Spinal cord (tissue), 9 donors: ENCODE measurements at regions not wholly inside any gene's neighbourhood (a gene's known extent, or its start where the extent isn't known, plus 50 kb on each side); places are given as distances from the start of the nearest gene placed in this dataset.

Experiments used
- DNase-seq, 6 donors: peaks; one replicate each; pipeline versions ENCODE4 v3.0.0 to v3.0.0-alpha.2; 2013 to 2015; ENCODE audit warnings: low spot score in 6 of 6, low read depth in 4 of 6
- H3K27ac ChIP-seq: one replicate; pipeline ENCODE4 v1.5.1; 2013; ENCODE audit warnings: low read depth, low read length, control low read depth
- H3K27me3 ChIP-seq: one replicate; pipeline ENCODE4 v1.6.1; 2013; ENCODE audit warnings: low read length; ENCODE audit not compliant: control insufficient read depth, insufficient read depth
- H3K36me3 ChIP-seq: one replicate; pipeline ENCODE4 v1.6.1; 2013; ENCODE audit warnings: low read length; ENCODE audit not compliant: control insufficient read depth, insufficient read depth
- H3K4me1 ChIP-seq: one replicate; pipeline ENCODE4 v1.6.1; 2013; ENCODE audit warnings: low read length; ENCODE audit not compliant: control insufficient read depth, insufficient read depth
- H3K4me3 ChIP-seq: one replicate; pipeline ENCODE4 v1.5.1; 2013; ENCODE audit warnings: low read depth, low read length, control low read depth
- H3K9me3 ChIP-seq: one replicate; pipeline ENCODE4 v1.6.1; 2013; ENCODE audit warnings: low read length; ENCODE audit not compliant: control insufficient read depth, insufficient read depth
- WGBS: methylation state at CpG from one replicate; pipeline ENCODE4 v1.1.5; 2013; ENCODE audit warnings: missing lambda C conversion rate; ENCODE audit not compliant: insufficient coverage; 5-methylcytosine and 5-hydroxymethylcytosine counted together
- donor health status: healthy.

DNA sequence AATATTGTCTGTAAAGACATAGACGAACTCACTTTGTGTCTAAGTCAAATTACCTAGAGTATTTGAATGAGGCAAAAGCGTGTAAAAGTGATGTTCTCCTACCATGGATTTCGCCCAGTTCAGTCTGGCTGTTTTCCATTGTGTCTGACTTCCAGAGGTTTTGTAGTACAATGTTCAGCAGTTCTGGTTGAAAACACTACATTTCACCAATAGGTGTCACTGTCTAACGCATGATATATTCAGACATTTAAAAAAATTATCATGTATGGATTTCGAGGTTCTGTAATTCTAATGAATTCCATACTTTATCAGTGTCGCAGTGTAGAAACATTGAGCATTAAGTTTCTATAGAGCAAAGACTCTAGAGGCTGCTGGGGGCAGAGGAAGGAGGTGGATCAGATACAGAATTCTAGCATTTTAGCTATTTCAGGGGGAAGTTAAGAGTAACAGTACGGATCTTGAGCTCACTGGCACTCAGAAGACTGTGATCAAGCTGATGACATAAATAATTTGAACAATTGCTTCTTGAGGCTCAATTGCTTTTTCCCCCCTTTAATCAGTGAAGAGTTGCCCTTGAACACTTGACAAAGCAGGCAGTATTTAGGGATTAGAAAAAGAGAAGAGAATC is 196.9 kb upstream of the RHOBTB1 start:
- Histone ChIP-seq H3K4me3 (no peak overlapping the region), H3K27me3 (no peaks in the 10 kb centered on the region), H3K27ac (no peak overlapping the region), H3K9me3 (no peaks in the 10 kb centered on the region), H3K36me3 (no peaks in the 10 kb centered on the region), H3K4me1 (no peaks in the 10 kb centered on the region)
- 50% methylated on average over 2 of the region's 7 CpGs for WGBS
- peak; percentile 29 to 90 (median 40) for DNase-seq

DNA sequence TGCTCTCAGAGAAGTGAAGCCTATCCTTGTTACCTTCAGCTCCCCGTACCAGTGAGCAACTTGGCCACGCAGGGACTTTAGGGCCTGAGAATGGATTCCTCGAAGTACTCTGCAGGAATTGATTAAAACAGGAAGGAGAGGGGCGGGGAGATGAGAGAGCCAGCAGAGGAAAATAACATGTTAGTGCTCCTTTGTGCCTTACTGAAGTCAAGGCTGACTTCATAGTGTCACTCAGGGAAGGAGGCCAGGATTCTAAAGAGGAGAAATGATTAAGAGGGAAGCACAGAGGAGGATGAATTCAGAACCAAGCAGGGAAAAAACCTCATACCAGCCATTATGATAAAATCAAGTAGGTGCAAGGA is 195.6 kb upstream of the RHOBTB1 start:
- Histone ChIP-seq H3K27ac (no peak overlapping the region), H3K4me3 (no peak overlapping the region), H3K4me1 (no peaks in the 10 kb centered on the region), H3K9me3 (no peaks in the 10 kb centered on the region), H3K27me3 (no peaks in the 10 kb centered on the region), H3K36me3 (no peaks in the 10 kb centered on the region)
- WGBS, result 74% methylated on average over 4 of the region's 4 CpGs
- peak in 2 of 6 donors; percentile 7 to 42 for DNase-seq

DNA sequence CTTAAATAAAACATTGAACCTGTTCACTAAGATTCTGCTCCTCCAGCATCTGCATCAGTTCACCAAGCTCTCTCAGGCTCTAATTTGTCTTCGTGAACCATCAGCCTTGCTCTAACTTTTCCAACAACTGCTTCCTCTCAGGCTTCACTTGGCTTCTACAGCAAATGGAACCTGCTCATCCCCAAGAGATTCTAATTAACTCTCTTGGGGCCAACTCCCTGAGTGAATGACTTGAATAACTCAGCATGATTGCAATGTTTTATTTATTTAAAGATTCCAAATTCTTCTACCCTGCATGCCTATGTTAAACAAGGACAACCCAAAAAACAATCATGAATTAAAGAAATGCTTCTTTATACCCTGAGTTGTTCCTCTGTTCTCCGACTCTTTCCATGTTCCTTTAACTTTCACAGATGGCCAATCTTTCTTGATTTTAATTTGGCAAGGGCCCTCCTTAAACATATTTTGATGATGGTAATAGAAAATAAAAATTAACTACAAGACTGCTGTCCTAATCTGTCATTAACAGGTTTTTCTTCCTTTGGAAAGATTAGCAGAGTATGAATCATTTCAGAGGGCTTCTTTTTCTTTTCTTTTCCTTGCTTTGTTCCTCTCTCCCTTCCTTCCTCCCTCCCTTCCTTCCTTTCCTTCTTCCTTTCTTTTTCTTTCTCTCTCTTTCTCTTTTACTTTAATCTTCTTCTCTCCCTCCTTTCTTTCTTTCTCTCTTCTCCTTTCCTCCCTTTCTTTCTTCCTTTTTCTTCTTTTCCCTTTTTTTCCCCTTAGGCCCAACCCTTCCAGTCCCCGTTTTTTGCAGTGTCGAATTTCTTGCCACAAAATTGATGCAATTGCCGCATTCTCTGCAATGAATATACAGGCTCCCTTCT is 195.0 kb upstream of the RHOBTB1 start:
- Histone ChIP-seq H3K4me1 (no peaks in the 10 kb centered on the region), H3K36me3 (no peaks in the 10 kb centered on the region), H3K27ac (no peak overlapping the region), H3K4me3 (no peak overlapping the region), H3K27me3 (no peaks in the 10 kb centered on the region), H3K9me3 (no peaks in the 10 kb centered on the region)
- WGBS, result 81% methylated on average over 3 of the region's 5 CpGs
- peak in 1 of 6 donors; percentile 29 for DNase-seq

DNA sequence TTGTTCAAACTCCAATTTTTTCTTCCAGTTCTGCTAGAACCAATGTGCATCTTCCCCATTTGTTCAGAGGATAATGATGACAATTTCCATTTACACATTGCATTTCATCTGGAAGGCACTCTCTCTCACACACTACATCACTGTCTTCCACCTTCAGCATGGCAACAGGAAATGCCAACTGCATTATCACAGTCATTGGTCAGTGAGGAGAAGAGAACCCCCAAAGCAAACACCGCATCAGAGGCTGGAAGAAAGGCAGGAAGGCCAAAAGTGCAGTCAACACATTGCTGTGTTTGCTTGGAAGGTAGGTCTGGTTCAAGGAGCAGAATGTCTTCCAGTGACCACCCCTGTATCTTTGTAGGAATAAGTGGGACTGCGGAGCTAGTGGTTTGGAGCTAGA is 192.2 kb upstream of the RHOBTB1 start:
- H3K9me3 ChIP-seq, result no peaks in the 10 kb centered on the region
- WGBS, result 92% methylated on average over 2 of the region's 2 CpGs
- no peaks in the 10 kb centered on the region for H3K36me3 ChIP-seq
- H3K27ac ChIP-seq, result no peak overlapping the region
- H3K4me3 ChIP-seq, result no peak overlapping the region
- no peaks in the 10 kb centered on the region for H3K4me1 ChIP-seq
- DNase-seq, result peak in 1 of 6 donors; percentile 18
- no peaks in the 10 kb centered on the region for H3K27me3 ChIP-seq

DNA sequence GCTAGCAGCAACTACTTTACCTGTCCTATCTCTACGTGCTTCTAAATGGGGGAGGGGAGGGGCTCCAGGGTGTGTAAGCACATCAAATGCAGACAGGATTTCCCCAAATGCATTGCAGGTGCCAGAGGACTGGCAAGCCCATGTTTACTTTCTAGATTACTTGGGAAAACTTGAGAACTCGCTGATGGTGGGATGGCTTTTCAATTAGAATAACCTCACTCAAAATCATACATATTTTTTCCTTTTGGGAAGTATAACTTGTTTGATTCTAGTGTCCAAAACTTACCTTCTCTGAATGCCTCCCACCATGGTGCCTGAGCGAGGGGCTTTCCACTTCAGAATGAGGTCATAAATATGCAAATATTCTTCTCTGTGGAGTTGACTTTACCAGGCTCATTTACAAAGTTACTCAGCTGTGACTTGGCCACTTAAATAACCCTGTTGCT is 191.3 kb upstream of the RHOBTB1 start:
- H3K4me3 ChIP-seq, result no peak overlapping the region
- no peaks in the 10 kb centered on the region for H3K27me3 ChIP-seq
- WGBS, result no CpG with 5 or more reads among the region's 3 CpGs
- H3K9me3 ChIP-seq, result no peaks in the 10 kb centered on the region
- H3K4me1 ChIP-seq, result no peaks in the 10 kb centered on the region
- H3K27ac ChIP-seq, result no peak overlapping the region
- no peaks in the 10 kb centered on the region for H3K36me3 ChIP-seq
- peak in 1 of 6 donors; percentile 37 for DNase-seq

DNA sequence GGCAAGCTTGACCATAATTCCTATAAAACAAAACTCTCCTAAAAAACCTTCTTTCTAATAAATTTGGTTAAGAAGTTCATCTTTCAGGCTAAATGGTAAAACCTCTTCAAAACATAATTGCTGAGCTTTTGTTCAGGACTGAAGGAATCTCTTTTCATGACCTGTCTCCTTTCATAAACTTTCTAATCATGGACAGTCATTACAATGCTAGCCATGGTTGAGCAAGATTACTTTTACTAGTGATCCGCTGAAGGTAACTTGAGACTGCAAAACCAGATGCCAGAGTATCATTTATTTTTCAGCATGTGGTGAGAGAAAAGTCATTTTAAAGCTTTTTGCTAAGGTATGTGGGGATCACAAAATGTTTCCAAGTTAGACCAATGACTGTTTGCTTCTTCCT is 186.4 kb upstream of the RHOBTB1 start:
- WGBS, result no CpG with 5 or more reads among the region's 1 CpG
- no peak overlapping the region for H3K27ac ChIP-seq

DNA sequence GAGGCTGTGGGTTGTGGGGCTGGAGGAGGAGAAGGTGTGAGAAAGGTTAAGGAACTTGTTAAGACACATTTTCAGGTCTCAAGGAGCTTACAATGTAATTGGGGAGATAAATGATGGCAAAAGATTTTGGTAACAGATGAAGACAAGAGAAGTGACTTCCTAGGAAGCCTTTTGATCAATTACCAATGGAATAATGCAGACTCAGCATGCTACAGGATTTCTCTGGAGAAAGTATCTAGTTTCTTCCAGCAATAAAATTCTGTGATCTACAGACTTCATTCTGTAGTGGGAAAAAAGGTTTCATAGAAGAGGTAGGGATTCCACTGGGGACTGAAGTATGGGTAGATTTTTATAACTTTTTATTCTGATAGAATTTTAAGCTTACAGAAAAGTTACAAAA is 184.2 kb upstream of the RHOBTB1 start:
- Histone ChIP-seq H3K36me3 (no peaks in the 10 kb centered on the region), H3K9me3 (no peaks in the 10 kb centered on the region), H3K4me3 (no peak overlapping the region), H3K27me3 (no peaks in the 10 kb centered on the region), H3K27ac (no peak overlapping the region), H3K4me1 (no peaks in the 10 kb centered on the region)
- no peak for DNase-seq

More for the DNA sequence above, 186.4 kb upstream of the RHOBTB1 start:
- H3K4me1 ChIP-seq, result no peaks in the 10 kb centered on the region
- H3K27me3 ChIP-seq, result no peaks in the 10 kb centered on the region
- H3K4me3 ChIP-seq, result no peak overlapping the region
- H3K9me3 ChIP-seq, result no peaks in the 10 kb centered on the region
- no peaks in the 10 kb centered on the region for H3K36me3 ChIP-seq
- no peak for DNase-seq

DNA sequence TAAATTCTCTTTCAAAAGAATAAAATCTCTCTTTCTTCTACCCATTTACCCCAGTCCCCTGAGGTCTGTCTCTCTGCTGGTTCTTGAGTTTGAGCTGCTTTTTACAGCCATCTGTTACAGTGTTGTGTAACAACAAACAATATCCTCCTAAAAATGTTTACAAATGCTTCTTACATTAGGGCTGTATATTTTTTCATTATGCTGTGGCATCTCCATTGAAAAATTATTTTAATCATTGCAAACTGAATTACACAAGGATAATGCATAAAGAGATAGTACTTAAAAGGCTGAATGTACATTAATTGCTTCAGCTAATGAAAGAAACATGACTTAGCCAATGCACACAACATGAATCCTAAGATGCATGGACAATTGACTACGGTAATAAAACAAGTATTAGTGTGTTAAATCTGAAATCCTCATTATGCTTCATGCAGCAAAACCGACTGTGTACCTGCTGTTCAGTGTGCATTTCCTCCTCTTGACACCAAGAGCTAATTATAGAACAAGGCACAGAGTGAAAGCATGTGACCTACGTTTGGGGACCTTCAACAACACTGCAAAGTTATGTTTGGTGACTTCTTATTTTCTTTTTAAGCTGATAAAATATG is 181.7 kb upstream of the RHOBTB1 start:
- no peaks in the 10 kb centered on the region for H3K4me1 ChIP-seq
- H3K27ac ChIP-seq, result no peak overlapping the region
- 0% methylated on average over 1 of the region's 3 CpGs for WGBS
- H3K27me3 ChIP-seq, result no peaks in the 10 kb centered on the region
- peak in 4 of 6 donors; percentile 11 to 93 (median 20) for DNase-seq
- no peaks in the 10 kb centered on the region for H3K9me3 ChIP-seq
- H3K36me3 ChIP-seq, result no peaks in the 10 kb centered on the region
- no peak overlapping the region for H3K4me3 ChIP-seq

DNA sequence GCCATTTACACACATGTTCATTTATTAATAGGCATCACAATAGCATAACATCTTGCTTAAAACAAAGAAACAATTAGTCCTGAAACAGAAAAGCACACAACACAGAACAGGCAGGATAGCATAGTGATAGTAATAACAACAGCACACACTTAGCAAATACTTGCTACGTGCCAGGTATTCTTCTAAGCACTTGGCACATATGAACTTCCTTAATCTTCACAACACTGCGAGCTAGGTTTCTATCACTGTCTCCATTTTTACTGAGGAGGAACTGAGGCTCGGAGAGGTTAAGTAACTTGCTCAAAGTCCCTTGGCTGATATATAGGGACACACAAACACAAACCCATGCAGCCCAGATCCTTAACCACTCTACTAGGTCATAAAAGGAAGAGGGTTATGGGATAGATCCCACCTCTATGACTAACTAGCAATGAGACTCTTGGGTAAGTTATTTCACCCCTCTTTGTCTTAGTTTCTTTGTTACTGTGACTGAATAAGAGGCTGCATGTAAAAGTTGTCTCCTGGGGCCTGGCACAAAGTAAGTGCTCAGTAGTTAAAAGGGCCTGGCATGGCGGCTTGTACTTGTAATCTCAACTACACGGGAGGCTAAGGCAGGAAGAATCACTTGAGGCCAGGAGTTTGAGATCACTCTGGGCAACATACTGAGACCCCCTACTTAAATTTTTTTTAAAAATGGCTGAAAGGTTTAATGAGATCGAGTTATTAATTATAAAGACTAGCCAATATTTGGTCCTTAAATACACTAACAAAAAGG is 181.0 kb upstream of the RHOBTB1 start:
- DNase-seq, result peak in 1 of 6 donors; percentile 70
- WGBS, result 92% methylated on average over 2 of the region's 6 CpGs
- H3K27ac ChIP-seq, result no peak overlapping the region
- no peaks in the 10 kb centered on the region for H3K4me1 ChIP-seq
- H3K4me3 ChIP-seq, result no peak overlapping the region
- H3K36me3 ChIP-seq, result no peaks in the 10 kb centered on the region
- H3K27me3 ChIP-seq, result no peaks in the 10 kb centered on the region
- H3K9me3 ChIP-seq, result no peaks in the 10 kb centered on the region
